ENCODE measurements at regions not wholly inside any gene's neighbourhood (a gene's known extent, or its start where the extent isn't known, plus 50 kb on each side); places are given as distances from the start of the nearest gene placed in this dataset.

DNA sequence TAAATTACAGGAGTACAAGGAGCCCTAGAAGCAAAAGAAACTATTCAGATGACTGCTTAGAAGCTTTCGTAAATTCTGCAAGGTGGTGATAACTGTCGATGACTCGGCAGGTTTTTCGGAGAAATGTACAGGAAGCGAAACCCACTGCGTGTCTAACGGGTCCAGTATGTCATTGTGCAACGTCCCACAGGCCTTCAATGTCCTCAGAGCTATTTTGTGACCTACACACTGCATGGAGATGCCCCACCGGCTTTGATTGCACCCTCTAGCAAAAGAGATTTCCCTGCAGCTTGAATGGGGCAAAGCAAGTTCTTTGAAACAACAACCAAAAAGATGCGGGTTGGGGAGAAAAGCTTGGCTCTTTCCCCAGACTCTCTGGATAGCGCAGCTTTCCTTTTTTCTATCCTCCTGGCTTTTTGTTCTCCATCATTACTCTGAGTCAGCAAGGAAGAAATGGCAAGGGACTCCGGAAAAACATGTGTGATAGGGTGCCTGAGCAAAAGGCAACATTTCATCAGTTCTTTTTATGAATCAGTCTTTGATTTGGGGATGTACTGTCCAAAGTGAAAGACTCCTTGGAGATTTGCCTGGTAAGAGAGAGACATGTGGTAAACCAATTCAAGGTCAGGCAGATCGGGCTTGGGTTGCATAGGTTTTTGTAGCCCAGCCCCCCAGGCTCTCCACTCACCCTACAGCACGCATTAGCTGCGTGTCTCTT, 112.0 kb upstream of the TBL1X start:
- peak; percentile 65 for DNase-seq (ENCODE audit: low read depth, low spot score)

DNA sequence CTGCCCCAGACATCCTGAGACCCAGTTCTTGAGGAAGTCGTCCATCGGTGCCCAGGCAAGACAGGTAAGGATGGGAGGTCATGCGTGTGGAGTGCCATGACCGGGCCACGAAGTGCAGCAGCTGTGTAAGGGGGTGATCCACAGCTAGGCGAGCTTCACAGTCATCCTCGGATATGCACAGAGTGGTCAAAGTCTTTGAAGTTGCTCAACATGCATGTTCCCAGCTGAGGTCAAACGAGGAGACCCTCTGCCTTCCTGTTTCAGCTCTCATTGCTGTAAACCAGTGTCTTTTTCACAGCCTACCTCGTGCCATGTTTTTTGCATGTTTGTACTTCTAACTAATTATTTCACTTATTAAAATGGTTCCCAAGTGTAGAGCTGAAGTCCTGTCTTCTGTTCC, 109.9 kb upstream of the TBL1X start:
- H3K4me3 ChIP-seq (ENCODE audit: low read depth, low read length): no peak overlapping the region
- in situ Hi-C loops (cut with HindIII; ENCODE audit: low sequenced_read_pairs): no loop called here
- no peak for DNase-seq (ENCODE audit: low read depth, low spot score)
- no peak for TF ChIP-seq CTCF (IDR thresholded peaks at IDR 0.05; ENCODE audit: low read depth, low read length)

More for the DNA sequence above, 112.0 kb upstream of the TBL1X start:
- in situ Hi-C loops (cut with HindIII; ENCODE audit: low sequenced_read_pairs): no loop called here
- TF ChIP-seq CTCF (IDR thresholded peaks at IDR 0.05; ENCODE audit: low read depth, low read length): no peak
- no peak overlapping the region for H3K4me3 ChIP-seq (ENCODE audit: low read depth, low read length)

- H3K4me3 ChIP-seq (ENCODE audit: low read depth, low read length): no peak overlapping the region
- TF ChIP-seq CTCF (IDR thresholded peaks at IDR 0.05; ENCODE audit: low read depth, low read length): no peak
- in situ Hi-C loops (cut with HindIII; ENCODE audit: low sequenced_read_pairs): no loop called here
- no peak for DNase-seq (ENCODE audit: low read depth, low spot score)
Measured at GRCh38 chrX:9355739-9356138, 109.1 kb upstream of the TBL1X start.

DNA sequence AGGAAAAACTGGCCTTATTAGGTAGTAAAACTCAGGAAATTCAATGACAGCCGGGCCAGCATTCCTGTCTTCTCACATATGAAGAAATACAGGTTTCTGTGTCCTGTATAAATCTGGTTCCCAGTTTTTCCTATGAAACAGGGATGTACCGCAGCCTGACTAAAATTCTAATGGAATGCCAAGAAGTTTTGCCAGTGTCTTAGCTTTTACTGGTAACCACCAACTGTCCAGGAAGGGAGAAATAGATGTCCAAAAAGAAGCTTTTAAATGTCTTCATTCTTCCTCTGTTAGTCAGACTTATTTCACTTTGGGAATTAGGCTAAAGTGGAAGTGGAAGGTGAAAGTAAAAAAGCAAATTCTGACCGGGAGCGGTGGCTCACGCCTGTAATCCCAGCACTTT, 108.0 kb upstream of the TBL1X start:
- in situ Hi-C loops (cut with HindIII; ENCODE audit: low sequenced_read_pairs): no loop called here

GRCh38 chrX:9357518-9358114, 107.2 kb upstream of the TBL1X start:
- no peak for DNase-seq (ENCODE audit: low read depth, low spot score)
- in situ Hi-C loops (cut with HindIII; ENCODE audit: low sequenced_read_pairs): no loop called here
- no peak for TF ChIP-seq CTCF (IDR thresholded peaks at IDR 0.05; ENCODE audit: low read depth, low read length)
- H3K4me3 ChIP-seq (ENCODE audit: low read depth, low read length): no peak overlapping the region

More for the DNA sequence above, 108.0 kb upstream of the TBL1X start:
- no peak for DNase-seq (ENCODE audit: low read depth, low spot score)
- no peak overlapping the region for H3K4me3 ChIP-seq (ENCODE audit: low read depth, low read length)
- TF ChIP-seq CTCF (IDR thresholded peaks at IDR 0.05; ENCODE audit: low read depth, low read length): no peak

DNA sequence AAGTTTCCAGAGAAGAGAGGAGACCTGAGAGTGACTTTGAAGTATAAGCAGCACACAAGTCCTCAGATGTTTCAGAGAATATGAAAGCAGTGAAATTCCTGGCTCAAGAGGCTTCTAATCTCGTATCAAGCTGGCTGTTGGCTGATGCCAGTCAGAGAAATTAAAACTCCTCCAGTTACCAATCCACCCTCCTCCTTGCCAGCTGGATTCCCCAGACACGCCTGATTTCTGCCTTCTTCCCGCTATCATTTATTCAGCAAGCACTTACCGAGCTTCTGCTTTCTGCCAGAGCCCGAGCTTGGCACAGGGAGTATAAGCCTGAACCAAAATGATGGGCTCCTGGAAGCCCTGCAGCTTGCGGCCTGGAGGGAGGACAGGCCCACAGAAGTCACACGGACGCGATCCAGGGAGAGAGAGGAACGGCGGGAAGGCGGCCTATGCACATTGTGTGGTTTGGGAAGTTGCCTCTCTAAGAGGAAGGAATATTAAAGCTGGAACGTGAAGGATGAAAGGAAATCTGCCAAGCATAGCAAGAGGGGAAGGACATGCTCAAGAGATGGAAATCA, 102.4 kb upstream of the TBL1X start:
- no peak overlapping the region for H3K4me3 ChIP-seq (ENCODE audit: low read depth, low read length)
- in situ Hi-C loops (cut with HindIII; ENCODE audit: low sequenced_read_pairs): no loop called here
- TF ChIP-seq CTCF (IDR thresholded peaks at IDR 0.05; ENCODE audit: low read depth, low read length): no peak
- no peak for DNase-seq (ENCODE audit: low read depth, low spot score)

All from astrocyte of the spinal cord (primary cell).